Epithelial cell of esophagus (primary cell): ENCODE measurements at regions not wholly inside any gene's neighbourhood (a gene's known extent, or its start where the extent isn't known, plus 50 kb on each side); places are given as distances from the start of the nearest gene placed in this dataset.

Experiments
- DNase-seq: peaks from one replicate; pipeline ENCODE4 v3.0.0; 2010; ENCODE audit warnings: low read depth
- H3K4me3 ChIP-seq: 2 replicates; pipeline ENCODE4 v1.5.1; 2011; ENCODE audit warnings: mild to moderate bottlenecking, low read length, control low read depth
- CTCF ChIP-seq: IDR thresholded peaks from 2 replicates; pipeline ENCODE4 v1.5.1; 2011; ENCODE audit warnings: low read depth, mild to moderate bottlenecking, low read length, control low read depth, inconsistent platforms; ENCODE audit not compliant: insufficient read depth; ENCODE audit errors: missing control alignments

GRCh38 chr10:78649429-78649828 is 419.3 kb upstream of the ZMIZ1 start:
- no peak overlapping the region for H3K4me3 ChIP-seq
- TF ChIP-seq CTCF, result no peak
- DNase-seq, result no peak

DNA sequence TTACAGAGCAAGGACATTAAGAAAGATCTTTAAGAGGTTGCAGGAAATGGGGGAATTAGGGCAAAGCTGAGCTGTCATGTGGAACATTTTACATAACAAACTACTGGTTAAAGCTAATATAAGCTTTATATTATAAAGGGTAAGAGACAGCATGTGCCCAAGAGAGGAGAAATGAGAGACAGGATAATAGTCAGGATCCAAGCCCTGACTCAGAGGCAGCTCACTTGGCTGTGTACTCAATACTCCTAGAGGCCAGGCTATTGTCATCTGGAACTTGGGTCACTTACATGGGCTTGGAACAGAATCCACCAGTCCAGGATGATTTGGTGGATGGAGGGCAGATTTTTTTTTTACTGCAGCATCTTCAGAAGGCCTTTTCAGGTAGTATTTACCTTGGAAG is 418.6 kb upstream of the ZMIZ1 start:
- no peak for TF ChIP-seq CTCF
- no peak overlapping the region for H3K4me3 ChIP-seq
- no peak for DNase-seq

DNA sequence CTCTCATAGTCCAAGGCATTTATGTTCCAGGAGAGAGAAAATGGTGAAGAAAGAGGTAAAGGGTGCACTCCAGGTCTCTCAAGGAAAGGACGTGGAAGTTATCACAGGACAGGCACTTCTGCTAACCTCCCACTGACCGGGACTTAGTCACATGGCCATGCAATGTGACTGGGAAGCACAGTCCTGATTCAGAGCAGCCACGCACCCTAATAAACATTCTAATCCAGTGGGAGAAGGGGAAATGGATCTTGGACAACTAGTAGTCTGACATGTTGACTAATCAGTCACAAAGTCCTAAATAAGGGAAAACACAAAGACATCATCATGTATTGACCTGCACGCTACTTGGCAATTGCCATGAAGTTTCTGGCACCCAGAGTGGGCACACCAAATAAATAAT is 417.5 kb upstream of the ZMIZ1 start:
- no peak for DNase-seq
- H3K4me3 ChIP-seq, result no peak overlapping the region
- TF ChIP-seq CTCF, result no peak

DNA sequence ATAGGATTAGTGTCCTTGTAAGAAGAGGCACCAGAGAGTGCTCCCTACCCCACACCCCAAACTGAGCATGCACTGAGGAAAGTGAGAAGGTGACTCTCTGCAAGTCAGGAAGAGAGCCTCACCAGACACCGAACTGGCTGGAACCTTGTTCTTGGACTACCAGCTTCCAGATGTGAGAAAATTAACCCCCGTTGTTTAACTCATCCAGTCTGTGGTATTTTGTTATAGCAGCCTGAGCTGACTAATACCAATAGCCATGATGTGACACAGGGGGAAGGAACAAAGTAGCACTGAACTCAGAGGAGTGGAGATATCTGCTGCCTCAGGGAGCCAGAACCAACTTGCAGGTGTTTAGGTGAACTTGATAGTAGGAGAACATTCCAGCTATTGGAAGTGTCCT is 415.2 kb upstream of the ZMIZ1 start:
- DNase-seq, result no peak
- no peak for TF ChIP-seq CTCF
- H3K4me3 ChIP-seq, result no peak overlapping the region

GRCh38 chr10:78654047-78654590 is 414.6 kb upstream of the ZMIZ1 start:
- no peak for TF ChIP-seq CTCF
- no peak for DNase-seq
- H3K4me3 ChIP-seq, result no peak overlapping the region

DNA sequence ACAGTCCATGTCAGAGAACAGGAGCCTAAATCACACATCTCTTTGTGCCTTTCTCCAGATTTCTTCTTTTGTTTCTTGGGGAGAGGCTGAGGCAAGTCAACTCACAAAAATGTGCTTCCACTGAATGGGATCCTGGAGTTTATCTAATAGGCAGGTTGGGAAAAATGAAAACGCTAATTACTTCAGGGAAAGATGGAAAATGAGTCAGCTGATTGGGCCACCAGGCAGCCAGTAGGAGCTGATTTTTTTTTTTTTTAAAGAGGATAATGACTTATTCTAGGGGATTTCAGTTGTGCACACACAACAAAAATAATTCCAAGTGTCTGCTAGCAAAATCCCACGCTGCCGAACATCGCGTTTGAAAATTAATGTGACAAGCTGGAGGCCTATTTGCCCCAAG is 412.8 kb upstream of the ZMIZ1 start:
- H3K4me3 ChIP-seq, result no peak overlapping the region
- DNase-seq, result no peak
- TF ChIP-seq CTCF, result no peak

GRCh38 chr10:78656417-78657162 is 412.2 kb upstream of the ZMIZ1 start:
- no peak for TF ChIP-seq CTCF
- no peak for DNase-seq

More at GRCh38 chr10:78656417-78657162, 412.2 kb upstream of the ZMIZ1 start:
- H3K4me3 ChIP-seq, result no peak overlapping the region
